Chondrocyte (in vitro differentiated cells): ENCODE measurements at regions not wholly inside any gene's neighbourhood (a gene's known extent, or its start where the extent isn't known, plus 50 kb on each side); places are given as distances from the start of the nearest gene placed in this dataset.

Experiments used
- DNase-seq: peaks from one replicate; pipeline ENCODE4 v3.0.0; 2021; ENCODE audit warnings: mixed read lengths, low spot score
- H3K27ac Mint-ChIP-seq: one replicate; pipeline ENCODE4 v1.8.0; 2021; ENCODE audit warnings: mild to moderate bottlenecking, moderate library complexity, mixed read lengths; ENCODE audit not compliant: unreplicated experiment
- H3K27me3 Mint-ChIP-seq: 2 replicates; pipeline ENCODE4 v1.8.0; 2021; ENCODE audit warnings: low read depth, mixed read lengths
- H3K36me3 Mint-ChIP-seq: 2 replicates; pipeline ENCODE4 v1.8.0; 2021; ENCODE audit warnings: low read depth, mixed read lengths
- H3K4me1 Mint-ChIP-seq: 2 replicates; pipeline ENCODE4 v1.8.0; 2021; ENCODE audit warnings: low read depth, mild to moderate bottlenecking, mixed read lengths
- H3K4me3 Mint-ChIP-seq: one replicate; pipeline ENCODE4 v1.8.0; 2021; ENCODE audit warnings: mild to moderate bottlenecking, moderate library complexity, mixed read lengths; ENCODE audit not compliant: unreplicated experiment
- H3K9me3 Mint-ChIP-seq: 2 replicates; pipeline ENCODE4 v1.8.0; 2021; ENCODE audit warnings: low read depth, mixed read lengths
- TF ChIP-seq, protein P1 (sequence below): fragments of 200-600 bp; sonication (generic); IDR thresholded peaks from 2 replicates; pipeline ENCODE4 v1.5.0; 2021; ENCODE audit warnings: antibody characterized with exemption, mild to moderate bottlenecking, moderate library complexity

DNA sequence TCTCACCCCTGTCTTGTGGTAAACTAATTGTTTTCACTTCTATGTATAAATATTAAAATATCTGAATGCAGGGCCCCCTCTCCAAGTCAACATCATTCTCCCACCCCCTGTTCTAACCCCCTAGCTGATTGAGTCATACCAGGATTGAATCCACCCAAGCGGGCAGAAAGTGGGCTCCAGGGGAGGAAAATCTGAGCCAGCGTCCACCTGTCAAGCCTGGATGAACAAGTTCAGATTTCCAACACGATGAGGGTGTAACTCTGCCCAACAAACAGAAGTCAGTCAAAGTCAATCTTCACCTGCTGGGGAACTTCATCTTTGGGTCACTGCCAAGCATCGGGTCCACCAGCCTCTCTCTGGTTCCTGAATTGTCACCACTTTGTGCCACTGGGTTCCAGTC, 162.9 kb upstream of the CELF2 start:
- DNase-seq: no peak
- TF ChIP-seq, protein P1, sequence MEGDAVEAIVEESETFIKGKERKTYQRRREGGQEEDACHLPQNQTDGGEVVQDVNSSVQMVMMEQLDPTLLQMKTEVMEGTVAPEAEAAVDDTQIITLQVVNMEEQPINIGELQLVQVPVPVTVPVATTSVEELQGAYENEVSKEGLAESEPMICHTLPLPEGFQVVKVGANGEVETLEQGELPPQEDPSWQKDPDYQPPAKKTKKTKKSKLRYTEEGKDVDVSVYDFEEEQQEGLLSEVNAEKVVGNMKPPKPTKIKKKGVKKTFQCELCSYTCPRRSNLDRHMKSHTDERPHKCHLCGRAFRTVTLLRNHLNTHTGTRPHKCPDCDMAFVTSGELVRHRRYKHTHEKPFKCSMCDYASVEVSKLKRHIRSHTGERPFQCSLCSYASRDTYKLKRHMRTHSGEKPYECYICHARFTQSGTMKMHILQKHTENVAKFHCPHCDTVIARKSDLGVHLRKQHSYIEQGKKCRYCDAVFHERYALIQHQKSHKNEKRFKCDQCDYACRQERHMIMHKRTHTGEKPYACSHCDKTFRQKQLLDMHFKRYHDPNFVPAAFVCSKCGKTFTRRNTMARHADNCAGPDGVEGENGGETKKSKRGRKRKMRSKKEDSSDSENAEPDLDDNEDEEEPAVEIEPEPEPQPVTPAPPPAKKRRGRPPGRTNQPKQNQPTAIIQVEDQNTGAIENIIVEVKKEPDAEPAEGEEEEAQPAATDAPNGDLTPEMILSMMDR: no peak
- Mint-ChIP-seq H3K9me3 (peaks cover 4% of the 10 kb centered on the region), H3K36me3 (no peaks in the 10 kb centered on the region), H3K27me3 (no peaks in the 10 kb centered on the region), H3K4me1 (peaks cover 4% of the 10 kb centered on the region), H3K4me3 (no peak overlapping the region), H3K27ac (no peak overlapping the region)

GRCh38 chr10:10855151-10855581, 162.5 kb upstream of the CELF2 start:
- TF ChIP-seq, protein P1: no peak
- peaks cover 4% of the 10 kb centered on the region for H3K9me3 Mint-ChIP-seq
- no peak for DNase-seq
- no peaks in the 10 kb centered on the region for H3K36me3 Mint-ChIP-seq
- H3K27ac Mint-ChIP-seq: no peak overlapping the region
- H3K27me3 Mint-ChIP-seq: no peaks in the 10 kb centered on the region
- no peak overlapping the region for H3K4me3 Mint-ChIP-seq
- peaks cover 4% of the 10 kb centered on the region for H3K4me1 Mint-ChIP-seq

GRCh38 chr10:10860455-10860976, 157.2 kb upstream of the CELF2 start:
- H3K27me3 Mint-ChIP-seq: no peaks in the 10 kb centered on the region

DNA sequence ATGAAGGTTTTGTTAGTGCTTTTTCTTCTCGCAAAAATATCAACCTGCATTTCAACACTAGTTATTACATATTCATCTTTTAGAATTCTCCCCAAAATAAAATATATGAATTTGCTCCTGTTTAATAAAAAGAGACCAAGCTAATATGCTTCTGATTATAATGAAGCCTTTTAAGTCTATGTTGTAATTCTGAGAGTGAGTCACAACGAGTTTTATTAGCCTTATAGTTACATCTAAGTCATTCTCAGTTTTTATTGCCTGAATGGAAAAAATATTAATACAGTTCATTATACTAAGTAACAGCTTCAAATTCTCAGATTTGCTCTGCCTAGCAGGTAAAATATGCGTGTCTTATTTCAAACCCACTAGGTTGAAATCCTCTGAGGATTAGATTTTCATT, 152.4 kb upstream of the CELF2 start:
- peaks cover 2% of the 10 kb centered on the region for H3K36me3 Mint-ChIP-seq
- TF ChIP-seq, protein P1: no peak
- DNase-seq: no peak
- H3K27ac Mint-ChIP-seq: no peak overlapping the region
- peaks cover 13% of the 10 kb centered on the region for H3K9me3 Mint-ChIP-seq
- H3K27me3 Mint-ChIP-seq: no peaks in the 10 kb centered on the region
- peaks cover 5% of the 10 kb centered on the region for H3K4me1 Mint-ChIP-seq
- no peak overlapping the region for H3K4me3 Mint-ChIP-seq

More at GRCh38 chr10:10860455-10860976, 157.2 kb upstream of the CELF2 start:
- H3K27ac Mint-ChIP-seq: no peak overlapping the region
- peaks cover 10% of the 10 kb centered on the region for H3K9me3 Mint-ChIP-seq
- no peak for DNase-seq
- H3K4me3 Mint-ChIP-seq: no peak overlapping the region
- H3K36me3 Mint-ChIP-seq: no peaks in the 10 kb centered on the region
- no peaks in the 10 kb centered on the region for H3K4me1 Mint-ChIP-seq
- TF ChIP-seq, protein P1: no peak

GRCh38 chr10:10865913-10866312, 151.8 kb upstream of the CELF2 start:
- Mint-ChIP-seq H3K4me3 (no peak overlapping the region), H3K9me3 (peaks cover 10% of the 10 kb centered on the region), H3K27ac (no peak overlapping the region), H3K27me3 (no peaks in the 10 kb centered on the region), H3K36me3 (peaks cover 2% of the 10 kb centered on the region), H3K4me1 (peaks cover 10% of the 10 kb centered on the region)
- TF ChIP-seq, protein P1: no peak
- no peak for DNase-seq
